CD14-positive monocyte (primary cell): ENCODE measurements at regions not wholly inside any gene's neighbourhood (a gene's known extent, or its start where the extent isn't known, plus 50 kb on each side); places are given as distances from the start of the nearest gene placed in this dataset.

Experiments used
- DNase-seq, 3 donors: peaks; one replicate each; pipeline ENCODE4 v3.0.0-alpha.2; 2011 to 2022
- H2AFZ ChIP-seq: 2 replicates; pipeline ENCODE4 v1.6.0; 2012; ENCODE audit warnings: mild to moderate bottlenecking, low read depth, low read length, inconsistent platforms; ENCODE audit not compliant: insufficient read depth, poor library complexity, severe bottlenecking
- H3K27ac ChIP-seq, 2 donors: 1 replicate in 1 of 2; 2 replicates in 1 of 2; pipeline ENCODE4 v1.5.1; 2012 to 2013; ENCODE audit warnings: low read length in 2 of 2, control low read depth in 1 of 2, inconsistent platforms in 1 of 2, low read depth in 1 of 2, mild to moderate bottlenecking in 1 of 2
- H3K27me3 ChIP-seq, 2 donors: one replicate each; pipeline versions ENCODE4 v1.6.0 to v1.6.1; 2011 to 2013; ENCODE audit warnings: low read length in 2 of 2; ENCODE audit not compliant: control insufficient read depth in 2 of 2, insufficient read depth in 2 of 2
- H3K36me3 ChIP-seq, 2 donors: replicated peaks in 1 of 2; 1 replicate in 1 of 2; 2 replicates in 1 of 2; pipeline versions ENCODE4 v1.5.1 to v1.6.1; 2012 to 2013; ENCODE audit warnings: low read length in 2 of 2, control low read depth in 1 of 2, inconsistent platforms in 1 of 2, mild to moderate bottlenecking in 1 of 2; ENCODE audit not compliant: insufficient read depth in 2 of 2, control insufficient read depth in 1 of 2
- H3K4me1 ChIP-seq, 2 donors: 1 replicate in 1 of 2; 2 replicates in 1 of 2; pipeline versions ENCODE4 v1.5.1 to v1.6.1; 2012 to 2013; ENCODE audit warnings: low read length in 2 of 2, control low read depth in 1 of 2, inconsistent platforms in 1 of 2, mild to moderate bottlenecking in 1 of 2, moderate library complexity in 1 of 2; ENCODE audit not compliant: insufficient read depth in 2 of 2, control insufficient read depth in 1 of 2
- H3K4me2 ChIP-seq: replicated peaks from 2 replicates; pipeline ENCODE3; 2012; ENCODE audit warnings: low read length, moderate library complexity, mild to moderate bottlenecking; ENCODE audit not compliant: poor library complexity, severe bottlenecking; ENCODE audit errors: extremely low read depth
- H3K4me3 ChIP-seq, 3 experiments: fragments of 200-600 bp in 1 of 3; sonication (generic) in 1 of 3; replicated peaks in 1 of 3; 1 replicate in 2 of 3; 2 replicates in 1 of 3; pipeline ENCODE4 v1.5.1; 2011 to 2013; ENCODE audit warnings: low read length in 3 of 3, mild to moderate bottlenecking in 3 of 3, control low read depth in 2 of 3, low read depth in 2 of 3, inconsistent platforms in 1 of 3, moderate library complexity in 1 of 3
- H3K79me2 ChIP-seq: 2 replicates; pipeline ENCODE4 v1.6.0; 2012; ENCODE audit warnings: mild to moderate bottlenecking, control low read depth, inconsistent platforms, low read length, moderate library complexity; ENCODE audit not compliant: insufficient read depth
- H3K9ac ChIP-seq: 2 replicates; pipeline ENCODE4 v1.6.0; 2017; ENCODE audit warnings: low read length, mild to moderate bottlenecking; ENCODE audit not compliant: insufficient read depth, poor library complexity, severe bottlenecking
- H3K9me3 ChIP-seq, 2 donors: replicated peaks in 1 of 2; 1 replicate in 1 of 2; 2 replicates in 1 of 2; pipeline versions ENCODE4 v1.5.1 to v1.6.1; 2012 to 2013; ENCODE audit warnings: low read length in 2 of 2, control low read depth in 1 of 2; ENCODE audit not compliant: control insufficient read depth in 1 of 2, insufficient read depth in 1 of 2
- H4K20me1 ChIP-seq: 2 replicates; pipeline ENCODE4 v1.6.0; 2012; ENCODE audit warnings: mild to moderate bottlenecking, low read length, control low read depth, moderate library complexity; ENCODE audit not compliant: insufficient read depth
- H3K27ac Mint-ChIP-seq, 7 donors: one replicate each; pipeline ENCODE4 v1.8.0; 2020; ENCODE audit warnings: mild to moderate bottlenecking in 7 of 7, mixed read lengths in 7 of 7, moderate library complexity in 6 of 7, inconsistent platforms in 2 of 7
- H3K27me3 Mint-ChIP-seq, 3 donors: one replicate each; pipeline ENCODE4 v1.8.0; 2021 to 2022; ENCODE audit warnings: low read depth in 3 of 3, mild to moderate bottlenecking in 3 of 3, mixed read lengths in 3 of 3, moderate library complexity in 3 of 3, inconsistent platforms in 1 of 3
- H3K36me3 Mint-ChIP-seq, 2 donors: one replicate each; pipeline ENCODE4 v1.8.0; 2020; ENCODE audit warnings: mixed read lengths in 2 of 2, inconsistent platforms in 1 of 2, mild to moderate bottlenecking in 1 of 2
- H3K4me1 Mint-ChIP-seq: one replicate; pipeline ENCODE4 v1.8.0; 2020; ENCODE audit warnings: mild to moderate bottlenecking, mixed read lengths
- H3K4me3 Mint-ChIP-seq, 2 donors: one replicate each; pipeline ENCODE4 v1.8.0; 2020; ENCODE audit warnings: mild to moderate bottlenecking in 2 of 2, mixed read lengths in 2 of 2, moderate library complexity in 1 of 2
- H3K9me3 Mint-ChIP-seq, 7 donors: one replicate each; pipeline ENCODE4 v1.8.0; 2020 to 2022; ENCODE audit warnings: mixed read lengths in 7 of 7, mild to moderate bottlenecking in 6 of 7, moderate library complexity in 6 of 7, inconsistent platforms in 2 of 7
- WGBS: methylation state at CpG from one replicate; pipeline ENCODE4 v1.1.5; 2013; ENCODE audit warnings: missing lambda C conversion rate; ENCODE audit not compliant: insufficient coverage; 5-methylcytosine and 5-hydroxymethylcytosine counted together
- intact Hi-C, 2 donors: fragments of 100-400 bp; cut with micrococcal nuclease; formaldehyde crosslinking; loops; one replicate each; pipeline versions ENCODE4 v1.15.0 to v1.15.1; 2023
- TF ChIP-seq, protein P1 (sequence below): fragments of 200-600 bp; IDR thresholded peaks from one replicate; pipeline ENCODE4 v1.8.0; 2022; ENCODE audit warnings: antibody characterized with exemption, mild to moderate bottlenecking

DNA sequence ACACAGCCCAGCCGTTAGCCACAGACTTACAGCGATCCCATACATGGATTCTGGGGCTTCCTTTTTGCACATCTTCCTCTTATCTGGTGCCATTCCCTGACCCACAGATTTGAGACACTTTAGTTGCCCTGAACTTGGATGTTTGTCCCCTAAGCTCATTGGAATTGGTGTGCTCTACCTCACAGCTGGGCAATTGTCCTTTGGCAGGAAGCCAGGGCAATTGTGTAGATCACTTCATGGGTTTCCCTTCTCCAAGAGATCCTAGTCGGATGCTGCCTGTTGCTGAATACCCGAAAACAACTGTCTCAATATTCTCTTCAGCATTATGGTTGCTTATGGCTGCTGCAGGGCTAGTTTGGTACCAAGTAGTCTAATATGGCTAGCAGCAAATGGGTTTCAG lies 470.7 kb upstream of the MKI67 start:
- Mint-ChIP-seq H3K9me3 (peaks cover 0 to 5% (median 3%) of the 10 kb centered on the region in 7 donors), H3K27ac (no peak overlapping the region), H3K4me3 (no peak overlapping the region), H3K27me3 (peaks cover 2 to 4% (median 3%) of the 10 kb centered on the region in 3 donors), H3K36me3 (no peaks in the 10 kb centered on the region), H3K4me1 (no peaks in the 10 kb centered on the region)
- no peak for DNase-seq
- H3K9ac ChIP-seq: no peak overlapping the region
- H3K27ac ChIP-seq: no peak overlapping the region
- no peaks in the 10 kb centered on the region for H3K79me2 ChIP-seq
- TF ChIP-seq, protein P1, sequence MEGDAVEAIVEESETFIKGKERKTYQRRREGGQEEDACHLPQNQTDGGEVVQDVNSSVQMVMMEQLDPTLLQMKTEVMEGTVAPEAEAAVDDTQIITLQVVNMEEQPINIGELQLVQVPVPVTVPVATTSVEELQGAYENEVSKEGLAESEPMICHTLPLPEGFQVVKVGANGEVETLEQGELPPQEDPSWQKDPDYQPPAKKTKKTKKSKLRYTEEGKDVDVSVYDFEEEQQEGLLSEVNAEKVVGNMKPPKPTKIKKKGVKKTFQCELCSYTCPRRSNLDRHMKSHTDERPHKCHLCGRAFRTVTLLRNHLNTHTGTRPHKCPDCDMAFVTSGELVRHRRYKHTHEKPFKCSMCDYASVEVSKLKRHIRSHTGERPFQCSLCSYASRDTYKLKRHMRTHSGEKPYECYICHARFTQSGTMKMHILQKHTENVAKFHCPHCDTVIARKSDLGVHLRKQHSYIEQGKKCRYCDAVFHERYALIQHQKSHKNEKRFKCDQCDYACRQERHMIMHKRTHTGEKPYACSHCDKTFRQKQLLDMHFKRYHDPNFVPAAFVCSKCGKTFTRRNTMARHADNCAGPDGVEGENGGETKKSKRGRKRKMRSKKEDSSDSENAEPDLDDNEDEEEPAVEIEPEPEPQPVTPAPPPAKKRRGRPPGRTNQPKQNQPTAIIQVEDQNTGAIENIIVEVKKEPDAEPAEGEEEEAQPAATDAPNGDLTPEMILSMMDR: no peak
- H4K20me1 ChIP-seq: no peaks in the 10 kb centered on the region
- H2AFZ ChIP-seq: no peak overlapping the region
- H3K9me3 ChIP-seq: peaks cover 0 to 3% of the 10 kb centered on the region in 2 donors
- no peaks in the 10 kb centered on the region for H3K4me1 ChIP-seq
- H3K36me3 ChIP-seq: no peaks in the 10 kb centered on the region
- no peak overlapping the region for H3K4me3 ChIP-seq
- 100% methylated on average over 2 of the region's 4 CpGs for whole genome bisulfite sequencing
- intact Hi-C loops: no loop called here
- no peak overlapping the region for H3K4me2 ChIP-seq
- H3K27me3 ChIP-seq: no peaks in the 10 kb centered on the region

DNA sequence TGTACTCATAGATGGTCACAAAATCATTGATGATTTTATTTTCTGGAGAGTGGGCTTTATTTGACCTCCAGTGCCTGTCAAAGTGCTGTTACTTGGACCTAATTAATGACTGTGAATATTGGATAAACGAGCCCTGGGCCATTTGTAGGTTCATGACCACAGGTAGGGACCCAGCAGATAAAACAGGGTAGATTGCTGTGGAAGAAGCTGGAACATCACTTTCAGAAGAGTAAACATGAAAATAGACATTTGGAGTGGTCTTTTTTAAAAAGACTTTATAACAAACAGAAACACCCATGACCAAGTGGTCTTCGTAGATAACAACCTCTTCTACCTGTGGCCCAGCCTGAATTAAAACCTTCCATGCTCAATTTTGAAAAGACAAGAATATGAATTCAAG lies 472.8 kb upstream of the MKI67 start:
- Histone ChIP-seq H3K27me3 (no peaks in the 10 kb centered on the region), H3K4me2 (no peak overlapping the region), H3K9ac (no peak overlapping the region), H3K79me2 (no peaks in the 10 kb centered on the region), H3K4me1 (no peaks in the 10 kb centered on the region), H2AFZ (no peak overlapping the region), H3K27ac (no peak overlapping the region), H3K9me3 (peaks cover 0 to 3% of the 10 kb centered on the region in 2 donors), H3K4me3 (no peak overlapping the region), H4K20me1 (no peaks in the 10 kb centered on the region), H3K36me3 (no peaks in the 10 kb centered on the region)
- Mint-ChIP-seq H3K4me3 (no peak overlapping the region), H3K36me3 (no peaks in the 10 kb centered on the region), H3K4me1 (no peaks in the 10 kb centered on the region), H3K9me3 (peaks cover 0 to 7% (median 3%) of the 10 kb centered on the region in 7 donors), H3K27me3 (peaks cover 3 to 6% (median 4%) of the 10 kb centered on the region in 3 donors), H3K27ac (no peak overlapping the region)
- no peak for DNase-seq
- intact Hi-C loops: no loop called here
- TF ChIP-seq, protein P1: no peak
- WGBS: 88% methylated on average over 1 of the region's 2 CpGs
